ENCODE measurements at regions not wholly inside any gene's neighbourhood (a gene's known extent, or its start where the extent isn't known, plus 50 kb on each side); places are given as distances from the start of the nearest gene placed in this dataset.

DNA sequence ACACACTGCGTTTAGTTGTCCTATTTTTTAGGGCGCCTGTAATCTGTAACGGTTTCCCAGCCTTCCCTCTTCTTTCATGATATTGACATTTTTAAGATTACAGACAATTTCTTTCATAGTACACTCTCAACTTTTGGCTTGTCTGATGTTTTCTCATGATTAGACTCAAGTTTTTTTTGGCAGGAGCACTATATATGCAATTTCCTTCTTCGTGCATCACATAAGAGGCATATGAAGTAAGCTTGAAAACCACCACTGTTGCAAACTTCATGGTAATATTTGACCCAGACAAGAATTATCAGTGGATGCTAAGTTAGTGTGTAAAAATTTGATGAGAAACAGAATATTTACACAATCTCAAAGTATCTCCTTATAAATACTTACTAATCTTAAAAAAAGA is 119.2 kb upstream of the CMC1 start:
- CTCF ChIA-PET (ENCODE audit: low intra/inter-chr PET ratio): no interaction called here
- in situ Hi-C loops (cut with MboI): no loop called here
- TF ChIP-seq TBL1XR1 (IDR thresholded peaks at IDR 0.05; ENCODE audit: low read length in 2 of 2) (no peak), PTTG1 (tag; IDR thresholded peaks at IDR 0.05; ENCODE audit: low read depth) (no peak), HLTF (IDR thresholded peaks at IDR 0.05) (no peak), CREB1 (IDR thresholded peaks at IDR 0.05) (no peak), CREB1 (CRISPR knock-in tag; IDR thresholded peaks at IDR 0.05) (no peak), ZNF224 (CRISPR knock-in tag; IDR thresholded peaks at IDR 0.05) (no peak), C11orf30 (IDR thresholded peaks at IDR 0.05; ENCODE audit: low read depth) (no peak), CHCHD3 (CRISPR knock-in tag; IDR thresholded peaks at IDR 0.05) (no peak), POLR2B (IDR thresholded peaks at IDR 0.05; ENCODE audit: low read depth, partially characterized antibody) (no peak)
- TF ChIP-seq, protein P1, sequence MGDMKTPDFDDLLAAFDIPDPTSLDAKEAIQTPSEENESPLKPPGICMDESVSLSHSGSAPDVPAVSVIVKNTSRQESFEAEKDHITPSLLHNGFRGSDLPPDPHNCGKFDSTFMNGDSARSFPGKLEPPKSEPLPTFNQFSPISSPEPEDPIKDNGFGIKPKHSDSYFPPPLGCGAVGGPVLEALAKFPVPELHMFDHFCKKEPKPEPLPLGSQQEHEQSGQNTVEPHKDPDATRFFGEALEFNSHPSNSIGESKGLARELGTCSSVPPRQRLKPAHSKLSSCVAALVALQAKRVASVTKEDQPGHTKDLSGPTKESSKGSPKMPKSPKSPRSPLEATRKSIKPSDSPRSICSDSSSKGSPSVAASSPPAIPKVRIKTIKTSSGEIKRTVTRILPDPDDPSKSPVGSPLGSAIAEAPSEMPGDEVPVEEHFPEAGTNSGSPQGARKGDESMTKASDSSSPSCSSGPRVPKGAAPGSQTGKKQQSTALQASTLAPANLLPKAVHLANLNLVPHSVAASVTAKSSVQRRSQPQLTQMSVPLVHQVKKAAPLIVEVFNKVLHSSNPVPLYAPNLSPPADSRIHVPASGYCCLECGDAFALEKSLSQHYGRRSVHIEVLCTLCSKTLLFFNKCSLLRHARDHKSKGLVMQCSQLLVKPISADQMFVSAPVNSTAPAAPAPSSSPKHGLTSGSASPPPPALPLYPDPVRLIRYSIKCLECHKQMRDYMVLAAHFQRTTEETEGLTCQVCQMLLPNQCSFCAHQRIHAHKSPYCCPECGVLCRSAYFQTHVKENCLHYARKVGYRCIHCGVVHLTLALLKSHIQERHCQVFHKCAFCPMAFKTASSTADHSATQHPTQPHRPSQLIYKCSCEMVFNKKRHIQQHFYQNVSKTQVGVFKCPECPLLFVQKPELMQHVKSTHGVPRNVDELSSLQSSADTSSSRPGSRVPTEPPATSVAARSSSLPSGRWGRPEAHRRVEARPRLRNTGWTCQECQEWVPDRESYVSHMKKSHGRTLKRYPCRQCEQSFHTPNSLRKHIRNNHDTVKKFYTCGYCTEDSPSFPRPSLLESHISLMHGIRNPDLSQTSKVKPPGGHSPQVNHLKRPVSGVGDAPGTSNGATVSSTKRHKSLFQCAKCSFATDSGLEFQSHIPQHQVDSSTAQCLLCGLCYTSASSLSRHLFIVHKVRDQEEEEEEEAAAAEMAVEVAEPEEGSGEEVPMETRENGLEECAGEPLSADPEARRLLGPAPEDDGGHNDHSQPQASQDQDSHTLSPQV (IDR thresholded peaks at IDR 0.05): no peak
- TF ChIP-seq, protein P2, sequence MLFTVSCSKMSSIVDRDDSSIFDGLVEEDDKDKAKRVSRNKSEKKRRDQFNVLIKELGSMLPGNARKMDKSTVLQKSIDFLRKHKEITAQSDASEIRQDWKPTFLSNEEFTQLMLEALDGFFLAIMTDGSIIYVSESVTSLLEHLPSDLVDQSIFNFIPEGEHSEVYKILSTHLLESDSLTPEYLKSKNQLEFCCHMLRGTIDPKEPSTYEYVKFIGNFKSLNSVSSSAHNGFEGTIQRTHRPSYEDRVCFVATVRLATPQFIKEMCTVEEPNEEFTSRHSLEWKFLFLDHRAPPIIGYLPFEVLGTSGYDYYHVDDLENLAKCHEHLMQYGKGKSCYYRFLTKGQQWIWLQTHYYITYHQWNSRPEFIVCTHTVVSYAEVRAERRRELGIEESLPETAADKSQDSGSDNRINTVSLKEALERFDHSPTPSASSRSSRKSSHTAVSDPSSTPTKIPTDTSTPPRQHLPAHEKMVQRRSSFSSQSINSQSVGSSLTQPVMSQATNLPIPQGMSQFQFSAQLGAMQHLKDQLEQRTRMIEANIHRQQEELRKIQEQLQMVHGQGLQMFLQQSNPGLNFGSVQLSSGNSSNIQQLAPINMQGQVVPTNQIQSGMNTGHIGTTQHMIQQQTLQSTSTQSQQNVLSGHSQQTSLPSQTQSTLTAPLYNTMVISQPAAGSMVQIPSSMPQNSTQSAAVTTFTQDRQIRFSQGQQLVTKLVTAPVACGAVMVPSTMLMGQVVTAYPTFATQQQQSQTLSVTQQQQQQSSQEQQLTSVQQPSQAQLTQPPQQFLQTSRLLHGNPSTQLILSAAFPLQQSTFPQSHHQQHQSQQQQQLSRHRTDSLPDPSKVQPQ (CRISPR knock-in tag; IDR thresholded peaks at IDR 0.05; ENCODE audit: borderline replicate concordance): no peak
- TF ChIP-seq, protein P3, sequence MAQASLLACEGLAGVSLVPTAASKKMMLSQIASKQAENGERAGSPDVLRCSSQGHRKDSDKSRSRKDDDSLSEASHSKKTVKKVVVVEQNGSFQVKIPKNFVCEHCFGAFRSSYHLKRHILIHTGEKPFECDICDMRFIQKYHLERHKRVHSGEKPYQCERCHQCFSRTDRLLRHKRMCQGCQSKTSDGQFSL (CRISPR knock-in tag; IDR thresholded peaks at IDR 0.05): no peak
- TF ChIP-seq, protein P3 (tag; IDR thresholded peaks at IDR 0.05): no peak

More for the DNA sequence above, 119.2 kb upstream of the CMC1 start:
- POLR2A ChIA-PET: no interaction called here
- Histone ChIP-seq H3K9ac (ENCODE audit: insufficient read depth in 1 of 2, low read depth in 2 of 2, low read length in 2 of 2) (no peak overlapping the region), H3K4me2 (ENCODE audit: insufficient read depth, low read length) (no peak overlapping the region), H3K27ac (ENCODE audit: extremely low read depth, low read depth, low read length) (no peak overlapping the region), H3K36me3 (ENCODE audit: control insufficient read depth, insufficient read depth, low read length) (no peaks in the 10 kb centered on the region), H2AFZ (ENCODE audit: low read depth, low read length) (no peak overlapping the region), H3K4me3 (no peak overlapping the region), H3K9me3 (replicated peaks; ENCODE audit: control insufficient read depth, insufficient read depth, low read depth, low read length) (no peaks in the 10 kb centered on the region; the same call in 1 of the 2 replicates), H3K4me1 (replicated peaks in 1 of 2; ENCODE audit: control insufficient read depth in 2 of 2, insufficient read depth in 2 of 2, low read length in 2 of 2) (no peaks in the 10 kb centered on the region), H4K20me1 (replicated peaks; ENCODE audit: control insufficient read depth, insufficient read depth, low read length) (no peaks in the 10 kb centered on the region), H3K79me2 (ENCODE audit: control insufficient read depth, insufficient read depth, low read length) (no peaks in the 10 kb centered on the region), H3K9me1 (ENCODE audit: control insufficient read depth, insufficient read depth, low read length) (no peaks in the 10 kb centered on the region), H3K27me3 (ENCODE audit: control insufficient read depth in 2 of 2, insufficient read depth in 2 of 2, low read length in 2 of 2) (no peaks in the 10 kb centered on the region)
- DNase-seq (ENCODE audit: extremely low read depth in 1 of 4, low spot score in 3 of 4) (no peak), FAIRE-seq (no peak), ATAC-seq (no peak)
- intact Hi-C loops (cut with micrococcal nuclease): no loop called here
- BruUV-seq (replicated peaks): no TSS peak
- 3% methylated on average over 4 of the region's 4 CpGs for WGBS (ENCODE audit: insufficient coverage, low coverage, missing lambda C conversion rate)

Measured in K562 (cell line).